NCI-H1048 (cell line): ENCODE measurements at regions not wholly inside any gene's neighbourhood (a gene's known extent, or its start where the extent isn't known, plus 50 kb on each side); places are given as distances from the start of the nearest gene placed in this dataset.

ENCODE experiments used
- DNase-seq: peaks from one replicate; lab custom pipeline; 2025; lab: John Stamatoyannopoulos, UW

DNA sequence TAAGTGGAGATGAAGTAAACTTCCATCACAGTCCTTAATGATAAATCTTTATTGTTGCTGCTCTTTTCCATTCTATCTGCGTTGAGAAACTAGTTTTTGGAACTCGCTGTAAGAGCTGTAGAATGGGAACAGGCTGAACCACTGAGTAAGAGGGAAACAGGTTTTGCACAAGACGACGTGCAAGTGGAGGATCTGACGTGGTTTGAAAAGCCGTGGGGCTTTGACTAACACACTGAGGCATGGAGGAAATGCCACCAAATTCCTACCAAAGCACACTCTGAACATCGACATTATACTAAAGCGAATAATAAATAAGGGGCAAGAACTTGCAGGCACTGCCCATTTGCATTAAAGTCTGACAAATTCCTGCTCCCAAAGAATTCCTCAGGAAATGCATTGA, 160.6 kb downstream of the KLF6 start:
- DNase-seq: no peak

DNA sequence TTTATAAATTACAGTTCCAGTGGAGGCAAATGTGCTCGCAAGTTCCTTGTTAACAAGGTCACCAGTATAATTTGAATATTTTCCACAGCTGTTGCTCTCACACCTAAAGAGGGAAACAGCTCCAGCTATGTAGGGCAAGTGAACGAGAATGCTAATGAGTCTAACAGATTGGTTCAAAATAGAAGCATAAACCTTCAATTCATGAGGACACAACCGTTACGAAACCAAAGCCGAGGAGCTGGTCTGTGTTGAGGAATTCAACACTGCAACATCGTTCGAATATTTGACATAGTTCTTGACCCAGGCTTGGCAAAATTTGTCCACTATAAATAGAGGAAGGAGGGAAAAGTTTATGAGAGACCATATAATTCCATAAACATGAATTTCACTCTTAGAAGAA, 161.3 kb downstream of the KLF6 start:
- DNase-seq: peak; percentile 55

DNA sequence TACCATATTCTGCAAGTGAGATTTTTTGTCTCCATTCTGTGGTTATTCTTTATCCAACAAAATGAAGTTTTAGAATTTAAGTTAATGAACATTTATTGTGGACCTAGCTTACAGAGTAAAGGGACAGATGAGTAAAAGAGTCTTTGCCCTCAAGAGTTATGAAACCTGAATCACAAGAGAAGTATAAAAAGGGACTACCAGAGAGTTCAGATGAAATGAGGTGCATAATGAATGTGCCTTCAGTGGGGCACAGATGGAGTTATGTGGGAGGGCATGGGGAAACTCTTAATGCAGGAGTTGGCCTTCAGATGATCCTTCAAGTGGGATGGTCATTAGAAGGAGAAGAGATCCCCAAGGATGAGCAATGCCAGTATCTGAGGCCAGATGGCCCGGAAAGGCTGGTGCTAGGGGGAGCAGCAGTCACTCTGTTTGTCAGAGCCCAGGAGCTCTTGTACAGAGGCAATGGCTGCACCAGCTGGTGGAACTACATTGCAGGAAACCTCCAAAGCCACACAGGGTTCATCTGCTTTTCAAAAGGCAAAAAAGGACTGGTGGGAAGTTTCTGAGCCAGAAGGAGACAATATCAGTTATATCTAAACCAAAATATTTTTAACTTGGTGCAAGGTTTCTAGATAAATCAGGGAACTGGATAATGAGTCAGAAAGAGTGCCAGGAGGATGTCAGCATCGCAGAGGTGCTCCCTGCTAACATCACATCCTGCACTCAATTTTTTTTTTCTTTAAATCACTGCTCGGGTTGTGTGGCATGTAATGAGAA, 162.0 kb downstream of the KLF6 start:
- DNase-seq: no peak

- DNase-seq: no peak
Observed at GRCh38 chr10:3622427-3622826, 162.6 kb downstream of the KLF6 start.

DNA sequence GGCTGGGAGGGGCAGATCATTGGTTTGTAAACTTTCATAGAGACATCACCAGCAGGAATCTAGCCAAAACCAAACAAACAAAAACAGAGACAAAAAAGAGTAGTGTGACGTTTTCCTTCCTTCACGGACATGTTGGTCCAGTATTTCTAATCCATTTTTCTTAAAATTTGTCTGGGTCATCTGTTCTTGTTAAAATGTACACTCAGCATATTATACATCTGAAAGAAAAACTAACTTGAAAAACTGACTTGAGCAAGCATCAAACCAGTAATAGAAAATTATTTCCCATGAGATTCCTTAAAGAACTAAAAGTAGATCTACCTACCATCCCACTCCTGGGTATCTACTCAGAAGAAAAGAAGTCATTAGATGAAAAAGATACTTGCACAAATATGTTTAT, 164.2 kb downstream of the KLF6 start:
- no peak for DNase-seq

DNA sequence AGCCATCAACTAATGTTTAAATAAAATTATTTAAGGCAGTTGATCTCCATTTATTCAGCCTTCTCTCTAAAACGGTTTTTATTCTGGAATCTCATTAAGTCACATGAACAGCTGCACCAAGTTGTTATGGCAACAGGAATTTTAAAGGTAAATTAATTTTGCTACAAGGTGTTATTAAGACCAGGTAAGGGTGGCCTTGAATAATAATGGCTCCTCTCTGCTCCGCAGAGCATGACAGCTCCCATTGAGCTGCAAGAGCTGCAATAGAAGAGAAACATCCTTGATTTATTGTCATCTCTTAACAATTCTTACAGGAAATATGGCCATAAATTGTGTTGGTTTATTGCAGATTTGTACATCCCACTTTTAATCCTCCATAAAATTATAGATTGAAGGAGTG, 165.8 kb downstream of the KLF6 start:
- DNase-seq: no peak

DNA sequence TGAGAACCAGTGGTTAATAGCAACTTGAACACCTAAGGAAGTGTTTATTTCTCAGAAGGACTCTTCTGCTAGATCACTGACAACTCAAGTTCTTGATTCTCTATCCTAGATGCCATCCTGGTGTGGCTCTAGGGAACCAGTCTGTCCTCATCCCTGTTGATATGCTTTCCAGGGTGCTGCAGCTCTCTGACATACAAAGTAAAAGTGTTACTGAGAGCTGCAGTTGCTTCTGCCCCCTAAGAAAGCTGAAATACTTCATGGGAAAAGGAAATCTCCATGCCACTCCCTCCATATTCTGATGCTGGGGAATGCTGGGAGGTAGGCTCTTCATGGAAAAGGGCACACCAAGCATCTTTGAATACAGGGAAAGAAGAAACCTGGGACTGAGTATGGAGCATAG, 168.1 kb downstream of the KLF6 start:
- no peak for DNase-seq

GRCh38 chr10:3613318-3613717, 171.7 kb downstream of the KLF6 start:
- DNase-seq: no peak

DNA sequence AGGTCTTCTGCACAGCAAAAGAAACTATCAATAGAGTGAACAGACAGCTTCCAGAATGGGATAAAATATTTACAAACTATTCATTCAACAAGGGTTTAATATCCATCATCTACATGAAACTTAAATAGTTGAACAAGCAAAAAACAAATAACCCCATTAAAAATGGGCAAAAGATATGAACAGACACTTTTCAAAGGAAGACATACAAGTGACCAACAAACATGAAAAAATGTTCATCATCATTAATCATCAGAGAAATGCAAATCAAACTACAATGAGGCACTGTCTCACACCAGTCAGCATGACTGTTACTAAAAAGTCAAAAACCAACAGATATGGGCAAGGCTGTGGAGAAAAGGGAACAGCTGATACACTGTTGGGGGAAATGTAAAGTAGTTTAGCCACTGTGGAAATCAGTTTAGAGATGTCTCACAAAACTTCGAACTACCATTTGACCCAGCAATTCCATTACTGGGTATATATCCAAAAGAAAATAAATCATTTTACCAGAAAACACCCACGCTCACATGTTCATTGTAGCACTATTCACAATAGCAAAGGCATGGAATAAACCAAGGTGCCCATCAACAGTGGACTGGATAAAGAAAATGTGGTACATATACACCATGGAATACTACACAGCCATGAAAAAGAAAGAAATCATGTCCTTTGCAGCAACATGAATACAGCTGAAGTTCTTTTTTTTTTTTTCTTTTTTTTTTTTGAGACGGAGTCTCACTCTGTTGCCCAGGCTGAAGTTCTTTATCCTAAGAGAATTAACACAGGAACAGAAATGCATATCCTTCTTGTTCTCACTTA, 172.6 kb downstream of the KLF6 start:
- DNase-seq: no peak

DNA sequence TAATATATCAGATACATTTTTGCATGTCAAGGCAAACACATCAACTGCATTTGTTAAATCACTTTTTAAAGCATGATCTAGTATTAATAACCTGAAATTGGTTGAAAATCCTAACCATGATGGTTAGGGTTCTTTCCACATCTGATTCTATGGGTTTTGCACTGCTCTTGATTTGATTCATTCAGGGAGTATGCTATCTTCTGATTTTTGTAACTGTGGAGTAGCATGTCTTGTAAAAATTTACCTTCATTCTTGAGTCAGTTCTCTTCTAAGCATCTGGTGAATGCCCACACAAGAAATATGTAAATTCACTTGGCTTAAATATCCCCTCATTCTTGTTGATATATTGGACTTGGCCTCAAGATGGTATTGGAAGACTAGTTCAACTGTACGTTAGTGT, 178.7 kb downstream of the KLF6 start:
- no peak for DNase-seq

DNA sequence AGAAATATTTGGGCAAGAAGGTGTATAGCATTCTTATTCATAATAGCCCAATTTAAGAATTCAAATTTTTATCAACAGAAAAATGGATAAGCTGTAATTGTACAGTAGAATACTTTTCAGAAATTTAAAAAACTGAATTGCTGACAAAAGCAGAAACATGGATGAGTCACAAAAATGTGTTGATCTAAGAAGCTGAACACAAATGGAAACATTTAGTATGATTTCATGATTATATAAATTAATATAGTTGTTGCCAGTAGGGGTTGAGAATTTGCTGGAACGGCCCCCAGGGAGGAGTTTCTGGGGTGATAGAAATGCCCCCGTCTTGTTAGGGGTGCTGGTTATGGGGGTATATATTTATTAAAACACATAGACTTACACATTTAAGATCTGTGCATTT, 179.1 kb downstream of the KLF6 start:
- no peak for DNase-seq

GRCh38 chr10:3595736-3596135, 189.3 kb downstream of the KLF6 start:
- DNase-seq: no peak

GRCh38 chr10:3593611-3594010, 191.4 kb downstream of the KLF6 start:
- DNase-seq: no peak

GRCh38 chr10:3592424-3592823, 192.6 kb downstream of the KLF6 start:
- DNase-seq: no peak

DNA sequence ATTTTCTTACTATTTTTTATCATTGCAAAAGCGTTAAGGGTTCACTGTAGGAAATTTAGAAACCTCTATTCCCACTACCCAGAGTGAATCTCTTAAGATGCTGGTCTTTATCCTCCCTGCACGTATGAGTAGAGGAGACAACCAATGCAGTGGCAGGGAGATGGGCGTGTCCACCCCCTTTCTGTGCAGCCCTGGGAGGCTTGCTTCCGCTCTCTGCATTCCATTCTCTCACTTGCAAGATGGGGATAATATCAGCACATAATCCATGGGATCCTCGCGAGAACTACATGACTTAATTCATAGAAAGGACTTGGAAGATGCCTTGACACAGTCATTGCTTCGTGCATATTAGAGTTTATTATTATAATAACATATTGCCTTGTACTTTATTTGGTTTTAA, 196.2 kb downstream of the KLF6 start:
- DNase-seq: no peak

- DNase-seq: no peak
Observed at GRCh38 chr10:3588346-3588745, 196.7 kb downstream of the KLF6 start.

- DNase-seq: no peak
Observed at GRCh38 chr10:3584926-3585784, 199.9 kb downstream of the KLF6 start.

DNA sequence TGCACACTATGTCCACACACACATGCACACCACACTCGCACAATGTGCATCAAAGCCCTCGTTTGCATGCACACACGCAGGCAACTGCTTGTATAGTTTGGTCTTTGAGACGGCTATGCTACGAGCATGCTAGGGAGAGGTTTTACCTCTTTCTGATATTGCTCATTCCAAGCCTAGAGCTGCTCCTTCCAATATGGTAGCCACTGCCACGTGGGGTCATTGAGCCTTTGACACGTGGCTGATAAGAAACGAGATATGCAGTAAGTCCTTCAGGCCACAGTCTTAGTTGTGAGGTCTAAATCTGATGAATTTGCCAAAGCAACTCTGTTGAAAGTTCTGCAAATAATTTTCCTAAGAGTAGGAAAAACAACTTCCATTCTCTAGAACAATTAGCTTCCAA, 204.4 kb downstream of the KLF6 start:
- DNase-seq: no peak

GRCh38 chr10:3579845-3580244, 205.2 kb downstream of the KLF6 start:
- DNase-seq: no peak

DNA sequence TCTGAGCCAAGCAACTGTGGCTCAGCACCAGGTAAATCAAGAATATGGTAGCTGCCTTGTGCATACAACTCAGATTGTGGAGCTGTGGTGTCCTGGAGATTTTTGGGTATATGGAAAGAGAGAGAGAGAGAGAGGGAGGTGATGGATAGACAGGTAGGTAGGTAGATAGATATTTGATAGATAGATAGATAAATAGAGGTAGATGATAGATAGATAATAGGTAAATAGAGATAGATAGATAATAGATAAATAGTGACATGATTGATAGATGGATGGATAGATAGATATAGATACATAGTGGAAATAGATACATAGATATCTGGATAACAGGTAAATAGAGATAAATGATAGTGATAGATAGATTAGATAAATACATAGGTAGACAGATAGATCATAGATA, 206.3 kb downstream of the KLF6 start:
- DNase-seq: no peak

DNA sequence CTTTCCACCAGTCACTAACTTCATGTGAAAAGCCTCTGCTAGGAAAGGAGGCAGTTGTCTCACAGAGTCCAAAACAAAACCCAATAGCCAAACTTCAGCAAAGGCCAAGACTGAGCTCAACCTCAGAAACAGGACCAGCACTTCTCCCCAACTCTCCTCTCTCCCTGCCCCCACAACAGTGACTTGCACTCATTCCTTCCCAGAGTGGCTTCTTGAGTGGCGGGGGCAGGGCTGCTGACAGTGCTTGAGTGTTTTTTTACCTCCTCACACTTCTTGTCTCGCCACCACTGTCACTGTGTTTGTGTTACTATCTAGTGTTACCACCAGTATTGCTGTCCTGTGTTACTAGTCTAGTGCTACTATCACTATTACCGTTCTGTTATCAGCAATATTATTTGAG, 206.8 kb downstream of the KLF6 start:
- no peak for DNase-seq

DNA sequence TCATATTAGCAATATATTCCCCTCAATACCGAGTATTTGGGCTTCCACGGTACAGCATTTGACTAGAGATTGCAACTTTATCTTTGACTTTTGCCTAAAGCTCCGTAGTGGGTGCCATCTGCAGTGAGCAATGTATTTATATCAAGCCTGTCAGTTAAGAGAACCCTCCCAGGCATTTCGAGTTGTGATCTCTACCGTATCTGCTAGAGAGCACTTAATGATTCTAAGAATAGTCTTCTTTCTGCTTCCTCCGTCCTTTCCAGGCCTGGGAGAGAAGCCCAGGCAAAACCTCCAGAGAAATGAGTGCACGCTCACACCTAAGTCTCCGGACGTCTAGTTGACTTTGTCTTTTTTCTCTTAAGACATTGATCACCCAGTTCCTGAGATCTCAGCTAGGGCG, 210.6 kb downstream of the KLF6 start:
- DNase-seq: no peak

DNA sequence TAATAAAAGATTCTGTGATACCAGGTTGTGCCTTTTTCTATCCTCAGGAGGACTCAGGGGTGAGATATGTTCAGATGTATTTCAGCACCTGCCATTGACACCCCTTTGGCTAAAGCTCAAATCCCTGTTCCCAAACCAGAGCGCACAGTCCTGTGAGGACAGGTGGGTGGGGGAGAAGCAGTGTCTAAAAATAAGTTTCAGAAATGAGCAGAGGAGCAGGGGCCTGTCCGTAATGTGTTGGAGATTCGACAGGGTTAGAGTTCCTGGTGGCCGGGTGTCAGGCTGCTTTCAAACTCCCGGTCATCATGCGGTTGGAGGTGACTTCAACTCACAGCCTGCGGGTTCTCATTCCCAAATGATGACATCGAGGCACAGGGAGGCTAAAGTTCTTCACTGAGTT, 211.5 kb downstream of the KLF6 start:
- no peak for DNase-seq
